H1 (cell line): ENCODE measurements at regions not wholly inside any gene's neighbourhood (a gene's known extent, or its start where the extent isn't known, plus 50 kb on each side); places are given as distances from the start of the nearest gene placed in this dataset.

Experiments
- CTCF ChIA-PET: fragments of 300-600 bp; sonication (Branson Sonifier 250); formaldehyde crosslinking; loops from one replicate; lab custom pipeline; 2021; ENCODE audit not compliant: partially characterized antibody; lab: Charles Lee
- POLR2A ChIA-PET: fragments of 300-600 bp; sonication (Branson Sonifier 250); formaldehyde crosslinking; loops from one replicate; lab custom pipeline; 2021; ENCODE audit warnings: inconsistent platforms; ENCODE audit not compliant: partially characterized antibody; lab: Charles Lee
- DNase-seq, 2 experiments: peaks; one replicate each; pipeline versions ENCODE4 v3.0.0 to v3.0.0-alpha.2; 2010 to 2022; ENCODE audit warnings: low spot score in 2 of 2, low read depth in 1 of 2, mixed read lengths in 1 of 2
- FAIRE-seq: peaks from 2 replicates; lab custom pipeline; 2011; peaks lifted over from hg19 to GRCh38; lab: Jason Lieb, UNC
- H2AFZ ChIP-seq: 2 replicates; pipeline ENCODE4 v1.8.1; 2012; ENCODE audit warnings: low read length, inconsistent platforms
- H2AK5ac ChIP-seq: 2 replicates; pipeline ENCODE4 v1.6.1; 2013; ENCODE audit warnings: low read depth, low read length
- H2BK120ac ChIP-seq: replicated peaks from 2 replicates; pipeline ENCODE3; 2013; ENCODE audit warnings: low read depth, low read length, inconsistent platforms
- H2BK12ac ChIP-seq: 2 replicates; pipeline ENCODE4 v1.6.1; 2013; ENCODE audit warnings: low read depth, low read length
- H2BK15ac ChIP-seq: 2 replicates; pipeline ENCODE4 v1.6.1; 2013; ENCODE audit warnings: low read length
- H2BK20ac ChIP-seq: 2 replicates; pipeline ENCODE4 v1.6.1; 2013; ENCODE audit warnings: low read length
- H2BK5ac ChIP-seq: 2 replicates; pipeline ENCODE4 v1.6.1; 2013; ENCODE audit warnings: low read depth, low read length
- H3K14ac ChIP-seq: 2 replicates; pipeline ENCODE4 v1.6.1; 2013; ENCODE audit warnings: inconsistent platforms; ENCODE audit not compliant: insufficient read length
- H3K18ac ChIP-seq: 2 replicates; pipeline ENCODE4 v1.6.1; 2013; ENCODE audit warnings: low read length; ENCODE audit errors: extremely low read depth
- H3K23ac ChIP-seq: 2 replicates; pipeline ENCODE4 v1.6.1; 2013; ENCODE audit warnings: inconsistent platforms; ENCODE audit not compliant: insufficient read length
- H3K23me2 ChIP-seq: 2 replicates; pipeline ENCODE4 v1.6.1; 2013; ENCODE audit warnings: low read depth, low read length
- H3K27ac ChIP-seq: 2 replicates; pipeline ENCODE4 v1.6.1; 2011; ENCODE audit warnings: low read depth, low read length, inconsistent platforms
- H3K27me3 ChIP-seq, 4 experiments: replicated peaks in 1 of 4; 1 replicate in 1 of 4; 2 replicates in 3 of 4; pipeline versions ENCODE4 v1.6.1 to v1.8.1; 2011 to 2013; ENCODE audit warnings: low read length in 3 of 4, mild to moderate bottlenecking in 3 of 4, inconsistent platforms in 2 of 4, mixed read lengths in 2 of 4, moderate library complexity in 1 of 4; ENCODE audit not compliant: control insufficient read depth in 3 of 4, insufficient read depth in 3 of 4; ENCODE audit errors: extremely low read depth in 1 of 4
- H3K36me3 ChIP-seq, 4 experiments: 2 replicates each; pipeline versions ENCODE4 v1.6.1 to v1.8.1; 2011 to 2013; ENCODE audit warnings: mild to moderate bottlenecking in 4 of 4, low read length in 3 of 4, moderate library complexity in 2 of 4, control low read depth in 1 of 4, inconsistent platforms in 1 of 4; ENCODE audit not compliant: insufficient read depth in 4 of 4, control insufficient read depth in 2 of 4
- H3K4ac ChIP-seq: replicated peaks from 2 replicates; pipeline ENCODE3; 2013; ENCODE audit warnings: low read length, low read depth, mixed read lengths, inconsistent platforms; ENCODE audit not compliant: insufficient read length
- H3K4me1 ChIP-seq, 4 experiments: replicated peaks in 1 of 4; 1 replicate in 1 of 4; 2 replicates in 3 of 4; pipeline versions ENCODE4 v1.6.1 to v1.8.1; 2011 to 2013; ENCODE audit warnings: low read length in 3 of 4, inconsistent platforms in 2 of 4, mixed read lengths in 1 of 4; ENCODE audit not compliant: insufficient read depth in 4 of 4, control insufficient read depth in 3 of 4
- H3K4me2 ChIP-seq, 2 experiments: 2 replicates each; pipeline versions ENCODE4 v1.6.1 to v1.8.1; 2011 to 2013; ENCODE audit warnings: low read depth in 2 of 2, low read length in 2 of 2, control low read depth in 1 of 2, inconsistent platforms in 1 of 2, mild to moderate bottlenecking in 1 of 2; ENCODE audit not compliant: insufficient read depth in 1 of 2
- H3K4me3 ChIP-seq, 4 experiments: fragments of 200-600, 300-600 bp in 1 of 4; sonication (generic), shearing (Covaris generic), sonication (Bioruptor Twin) in 1 of 4; 2 replicates each; pipeline versions ENCODE4 v1.5.1 to v1.8.1; 2011 to 2016; ENCODE audit warnings: low read length in 4 of 4, low read depth in 3 of 4, control low read depth in 2 of 4, inconsistent platforms in 2 of 4, mild to moderate bottlenecking in 2 of 4, mixed read lengths in 1 of 4, moderate library complexity in 1 of 4; ENCODE audit not compliant: insufficient read depth in 2 of 4; ENCODE audit errors: extremely low read depth in 1 of 4
- H3K56ac ChIP-seq: replicated peaks from 2 replicates; pipeline ENCODE3; 2013; ENCODE audit warnings: low read depth, mild to moderate bottlenecking, mixed read lengths, low read length, inconsistent platforms; ENCODE audit not compliant: insufficient read length
- H3K79me1 ChIP-seq: 2 replicates; pipeline ENCODE4 v1.6.1; 2013; ENCODE audit warnings: low read depth, low read length, control low read depth
- H3K79me2 ChIP-seq, 2 experiments: 2 replicates each; pipeline versions ENCODE4 v1.6.1 to v1.8.1; 2012 to 2013; ENCODE audit warnings: low read length in 2 of 2, mild to moderate bottlenecking in 2 of 2, inconsistent platforms in 1 of 2; ENCODE audit not compliant: insufficient read depth in 2 of 2, control insufficient read depth in 1 of 2
- H3K9ac ChIP-seq, 4 experiments: replicated peaks in 1 of 4; 1 replicate in 1 of 4; 2 replicates in 3 of 4; pipeline versions ENCODE4 v1.6.1 to v1.8.1; 2011 to 2013; ENCODE audit warnings: low read depth in 3 of 4, low read length in 3 of 4, control low read depth in 2 of 4, mild to moderate bottlenecking in 2 of 4, moderate library complexity in 2 of 4, inconsistent platforms in 1 of 4; ENCODE audit errors: extremely low read depth in 1 of 4
- H3K9me3 ChIP-seq, 2 experiments: 2 replicates each; pipeline versions ENCODE4 v1.6.1 to v1.8.1; 2012 to 2013; ENCODE audit warnings: mild to moderate bottlenecking in 2 of 2, moderate library complexity in 2 of 2, control low read depth in 1 of 2, inconsistent platforms in 1 of 2, low read depth in 1 of 2, low read length in 1 of 2, mixed read lengths in 1 of 2; ENCODE audit not compliant: insufficient read depth in 2 of 2
- H4K20me1 ChIP-seq, 2 experiments: replicated peaks in 1 of 2; 2 replicates each; pipeline versions ENCODE3 to v1.8.1; 2011 to 2013; ENCODE audit warnings: inconsistent platforms in 2 of 2, low read length in 2 of 2, mild to moderate bottlenecking in 1 of 2; ENCODE audit not compliant: insufficient read depth in 2 of 2, control insufficient read depth in 1 of 2
- H4K5ac ChIP-seq: 2 replicates; pipeline ENCODE4 v1.6.1; 2013; ENCODE audit warnings: low read length, low read depth, mixed read lengths, inconsistent platforms; ENCODE audit not compliant: insufficient read length
- H4K8ac ChIP-seq: 2 replicates; pipeline ENCODE4 v1.8.0; 2013; ENCODE audit warnings: mild to moderate bottlenecking, moderate library complexity, low read length, inconsistent platforms; ENCODE audit not compliant: insufficient read depth; ENCODE audit errors: extremely low read depth
- H4K91ac ChIP-seq: replicated peaks from 2 replicates; pipeline ENCODE3; 2013; ENCODE audit warnings: low read length, mixed read lengths, inconsistent platforms; ENCODE audit not compliant: insufficient read length
- BCL11A ChIP-seq, 2 experiments: IDR thresholded peaks; one replicate each; pipeline ENCODE4 v1.6.1; 2011; ENCODE audit warnings: low read depth in 2 of 2, low read length in 2 of 2, mild to moderate bottlenecking in 2 of 2
- CBX8 ChIP-seq: fragments of 300-800, 300-1000 bp; sonication (generic); IDR thresholded peaks from 2 replicates; pipeline ENCODE4 v1.7.1; 2016; ENCODE audit warnings: low read depth, low read length, borderline replicate concordance
- EGR1 ChIP-seq: IDR thresholded peaks from 2 replicates; pipeline ENCODE4 v1.6.1; 2011; ENCODE audit warnings: low read depth, low read length, borderline replicate concordance
- EP300 ChIP-seq, 2 experiments: IDR thresholded peaks; 1 replicate in 1 of 2; 2 replicates in 1 of 2; pipeline ENCODE4 v1.6.1; 2011 to 2012; ENCODE audit warnings: low read depth in 2 of 2, low read length in 2 of 2, mild to moderate bottlenecking in 2 of 2, borderline replicate concordance in 1 of 2, inconsistent platforms in 1 of 2, moderate library complexity in 1 of 2
- GABPA ChIP-seq: IDR thresholded peaks from 2 replicates; pipeline ENCODE4 v1.6.1; 2011; ENCODE audit warnings: mild to moderate bottlenecking, low read length, moderate library complexity, borderline replicate concordance; ENCODE audit not compliant: insufficient read depth
- GTF2F1 ChIP-seq: IDR thresholded peaks from 2 replicates; pipeline ENCODE4 v1.6.1; 2012; ENCODE audit warnings: low read depth, low read length, improper control_type of control experiment, borderline replicate concordance
- PHF8 ChIP-seq: fragments of 200-600 bp; sonication (generic); conservative IDR thresholded peaks from 2 replicates; pipeline ENCODE4 v1.7.1; 2012; ENCODE audit warnings: low read depth, mild to moderate bottlenecking, inconsistent platforms, low read length, moderate library complexity
- POLR2AphosphoS5 ChIP-seq: IDR thresholded peaks from 2 replicates; pipeline ENCODE4 v1.6.1; 2011; ENCODE audit warnings: low read depth, low read length
- RFX5 ChIP-seq: IDR thresholded peaks from 2 replicates; pipeline ENCODE4 v1.6.1; 2011; ENCODE audit warnings: low read depth, low read length, improper control_type of control experiment, borderline replicate concordance
- RNF2 ChIP-seq: fragments of 200-900, 300-1000 bp; sonication (generic); IDR thresholded peaks from 2 replicates; pipeline ENCODE4 v1.7.1; 2016; ENCODE audit warnings: borderline replicate concordance, low read depth, mild to moderate bottlenecking, antibody characterized with exemption, low read length; ENCODE audit not compliant: poor library complexity, severe bottlenecking; ENCODE audit errors: missing control alignments
- SIN3A ChIP-seq, 2 experiments: IDR thresholded peaks in 1 of 2; conservative IDR thresholded peaks in 1 of 2; 2 replicates each; pipeline ENCODE4 v1.6.1; 2011 to 2012; ENCODE audit warnings: low read length in 2 of 2, improper control_type of control experiment in 1 of 2, low read depth in 1 of 2, mild to moderate bottlenecking in 1 of 2
- SP2 ChIP-seq: IDR thresholded peaks from 2 replicates; pipeline ENCODE4 v1.6.1; 2012; ENCODE audit warnings: mild to moderate bottlenecking, low read length, inconsistent platforms
- TAF1 ChIP-seq: IDR thresholded peaks from 2 replicates; pipeline ENCODE4 v1.6.1; 2011; ENCODE audit warnings: mild to moderate bottlenecking, low read depth, low read length
- TBP ChIP-seq: IDR thresholded peaks from 2 replicates; pipeline ENCODE4 v1.6.1; 2011; ENCODE audit warnings: low read depth, low read length, improper control_type of control experiment
- TCF12 ChIP-seq: IDR thresholded peaks from 2 replicates; pipeline ENCODE4 v1.6.1; 2011; ENCODE audit warnings: low read depth, mild to moderate bottlenecking, low read length

DNA sequence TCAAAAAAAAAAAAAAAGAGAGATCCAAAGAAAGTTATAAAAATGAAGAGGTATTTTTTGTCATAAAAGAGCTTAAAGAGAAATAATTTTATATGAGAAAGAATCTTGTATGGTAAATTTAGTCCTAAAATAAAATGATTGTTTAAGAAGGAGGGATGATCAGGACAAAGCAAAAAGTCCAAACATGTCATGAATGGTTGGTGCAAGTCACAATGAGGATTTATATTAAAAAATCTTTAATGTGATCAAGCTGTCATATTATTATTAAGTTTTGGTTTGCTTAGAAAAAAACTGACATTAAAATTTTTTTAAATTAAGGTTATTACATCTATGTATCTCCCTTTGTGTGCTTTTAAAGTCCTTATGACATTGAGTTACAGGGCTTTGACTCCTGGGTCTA, 220.4 kb downstream of the TMEM26 start:
- CTCF ChIA-PET: interaction anchor here (0.9 to 1.8 kb wide), 3 partner anchors 21 to 147 kb away, joined by 3 to 4 read pairs (median 3); no protein-coding TSS in a partner anchor
- no peak for FAIRE-seq
- TF ChIP-seq SIN3A (conservative IDR thresholded peaks at IDR 0.05 in 1 of 2, IDR thresholded peaks at IDR 0.05 in 1 of 2; ENCODE audit: low read depth in 1 of 2, low read length in 2 of 2): no peak
- TF ChIP-seq GABPA: no peak
- TF ChIP-seq TAF1: no peak
- TF ChIP-seq TCF12: no peak
- TF ChIP-seq BCL11A (IDR thresholded peaks at IDR 0.05; ENCODE audit: low read depth in 2 of 2, low read length in 2 of 2): no peak
- TF ChIP-seq CBX8: no peak
- TF ChIP-seq GTF2F1: no peak
- TF ChIP-seq EGR1: no peak
- TF ChIP-seq RNF2: no peak
- no peak for TF ChIP-seq EP300 (IDR thresholded peaks at IDR 0.05; ENCODE audit: borderline replicate concordance in 1 of 2, low read depth in 2 of 2, low read length in 2 of 2)
- no peak for TF ChIP-seq PHF8
- no peak for TF ChIP-seq RFX5
- TF ChIP-seq TBP: no peak
- TF ChIP-seq SP2: no peak
- no peak for TF ChIP-seq POLR2AphosphoS5

More for the DNA sequence above, 220.4 kb downstream of the TMEM26 start:
- Histone ChIP-seq H3K79me1 (no peaks in the 10 kb centered on the region), H3K9me3 (peaks cover 2 to 10% of the 10 kb centered on the region in 2 experiments; a peak in 1 of 4 replicates), H3K27ac (no peak overlapping the region), H3K4ac (no peak overlapping the region), H4K20me1 (no peaks in the 10 kb centered on the region), H3K56ac (no peak overlapping the region), H3K9ac (no peak overlapping the region), H4K8ac (no peak overlapping the region), H2BK12ac (no peak overlapping the region), H3K27me3 (no peaks in the 10 kb centered on the region), H3K4me3 (no peak overlapping the region), H3K4me1 (no peaks in the 10 kb centered on the region), H4K5ac (no peak overlapping the region), H3K23me2 (no peaks in the 10 kb centered on the region), H3K79me2 (no peaks in the 10 kb centered on the region), H3K36me3 (no peaks in the 10 kb centered on the region), H2BK15ac (no peak overlapping the region), H2BK5ac (no peak overlapping the region), H2AK5ac (no peak overlapping the region), H3K14ac (no peak overlapping the region), H2AFZ (no peak overlapping the region), H3K18ac (no peak overlapping the region), H2BK120ac (no peak overlapping the region), H3K4me2 (no peak overlapping the region), H2BK20ac (no peak overlapping the region), H4K91ac (no peak overlapping the region), H3K23ac (no peak overlapping the region)
- POLR2A ChIA-PET: no interaction called here
- no peak for DNase-seq
